C4-2B (cell line): ENCODE measurements at regions not wholly inside any gene's neighbourhood (a gene's known extent, or its start where the extent isn't known, plus 50 kb on each side); places are given as distances from the start of the nearest gene placed in this dataset.

ENCODE experiments used
- CTCF ChIP-seq: fragments of 450-650 bp; conservative IDR thresholded peaks from 2 replicates; pipeline ENCODE4 v1.5.1; 2017; ENCODE audit warnings: mild to moderate bottlenecking
- ZFX ChIP-seq: fragments of 450-650 bp; IDR thresholded peaks from 2 replicates; pipeline ENCODE4 v1.6.1; 2017

GRCh38 chr7:52294942-52295341, 740.5 kb upstream of the POM121L12 start:
- TF ChIP-seq CTCF (no peak), ZFX (no peak)
